SK-N-MC (cell line): ENCODE measurements at regions not wholly inside any gene's neighbourhood (a gene's known extent, or its start where the extent isn't known, plus 50 kb on each side); places are given as distances from the start of the nearest gene placed in this dataset.

Source experiments
- EZH2 ChIP-seq: fragments of 200-600 bp; sonication (generic); IDR thresholded peaks from one replicate; pipeline ENCODE4 v1.6.1; 2017; ENCODE audit warnings: antibody characterized with exemption
- FOXP2 ChIP-seq: optimal IDR thresholded peaks from 2 replicates; pipeline ENCODE3; 2011; ENCODE audit warnings: mild to moderate bottlenecking, moderate library complexity; ENCODE audit not compliant: insufficient read depth; ENCODE audit errors: extremely low read length, control extremely low read depth
- POLR2AphosphoS5 ChIP-seq: IDR thresholded peaks from 2 replicates; pipeline ENCODE4 v1.6.1; 2012; ENCODE audit warnings: mild to moderate bottlenecking, low read depth, low read length, borderline replicate concordance

DNA sequence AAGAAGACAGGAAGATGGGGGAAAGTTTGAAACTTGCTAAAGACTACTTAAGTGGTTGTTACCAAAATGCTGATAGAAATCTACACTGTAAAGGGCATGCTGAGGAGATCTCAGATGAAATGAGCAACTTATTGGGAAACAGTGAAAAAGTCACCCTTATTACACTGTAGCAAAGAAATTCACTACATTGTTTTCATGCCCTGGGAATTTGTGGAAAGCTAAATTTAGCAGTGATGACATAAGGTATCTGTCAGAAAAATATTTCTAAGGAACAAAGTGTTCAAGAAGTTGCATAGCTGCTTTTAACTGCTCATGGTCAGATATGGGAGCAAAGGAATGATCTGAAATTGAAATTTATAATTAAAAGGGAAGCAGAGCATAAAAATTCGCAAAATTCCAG, 702.4 kb upstream of the LRRC4C start:
- TF ChIP-seq POLR2AphosphoS5 (no peak), EZH2 (no peak), FOXP2 (no peak)
